Daoy (cell line): ENCODE measurements at regions not wholly inside any gene's neighbourhood (a gene's known extent, or its start where the extent isn't known, plus 50 kb on each side); places are given as distances from the start of the nearest gene placed in this dataset.

Source experiments
- DNase-seq: peaks from one replicate; pipeline ENCODE4 v3.0.0-alpha.2; 2015; ENCODE audit warnings: low read depth

- no peak for DNase-seq
These were observed 112.0 kb downstream of the TMCO5A start for GRCh38 chr15:38046257-38047051.

GRCh38 chr15:38048001-38048455 lies 113.6 kb downstream of the TMCO5A start:
- DNase-seq: no peak

- DNase-seq: no peak
These were observed 115.5 kb downstream of the TMCO5A start for GRCh38 chr15:38049891-38050290.

GRCh38 chr15:38050529-38051448 lies 116.3 kb downstream of the TMCO5A start:
- no peak for DNase-seq

GRCh38 chr15:38053205-38053604 lies 118.8 kb downstream of the TMCO5A start:
- DNase-seq: no peak

- DNase-seq: no peak
These were observed 119.3 kb downstream of the TMCO5A start for GRCh38 chr15:38053776-38054175.

GRCh38 chr15:38054488-38054887 lies 120.0 kb downstream of the TMCO5A start:
- no peak for DNase-seq

GRCh38 chr15:38058596-38059075 lies 124.2 kb downstream of the TMCO5A start:
- no peak for DNase-seq

- peak; percentile 9 for DNase-seq
These were observed 125.2 kb downstream of the TMCO5A start for GRCh38 chr15:38059665-38060064.

GRCh38 chr15:38061856-38062649 lies 127.6 kb downstream of the TMCO5A start:
- DNase-seq: no peak

- no peak for DNase-seq
These were observed 128.3 kb downstream of the TMCO5A start for GRCh38 chr15:38062696-38063095.

- no peak for DNase-seq
These were observed 131.4 kb downstream of the TMCO5A start for GRCh38 chr15:38065721-38066345.

- DNase-seq: no peak
These were observed 132.2 kb downstream of the TMCO5A start for GRCh38 chr15:38066612-38067011.

GRCh38 chr15:38068626-38069391 lies 134.4 kb downstream of the TMCO5A start:
- peak; percentile 82 for DNase-seq

- peak; percentile 75 for DNase-seq
These were observed 135.1 kb downstream of the TMCO5A start for GRCh38 chr15:38069511-38070011.

GRCh38 chr15:38070778-38071177 lies 136.3 kb downstream of the TMCO5A start:
- DNase-seq: no peak

- DNase-seq: no peak
These were observed 137.0 kb downstream of the TMCO5A start for GRCh38 chr15:38071211-38071972.

GRCh38 chr15:38072007-38072347 lies 137.5 kb downstream of the TMCO5A start:
- no peak for DNase-seq

GRCh38 chr15:38072348-38073177 lies 138.1 kb downstream of the TMCO5A start:
- peak; percentile 70 for DNase-seq
